Fibroblast of pulmonary artery (primary cell): ENCODE measurements at regions not wholly inside any gene's neighbourhood (a gene's known extent, or its start where the extent isn't known, plus 50 kb on each side); places are given as distances from the start of the nearest gene placed in this dataset.

Experiments used
- DNase-seq: peaks from one replicate; pipeline ENCODE4 v3.0.0-alpha.2; 2010; ENCODE audit warnings: low read depth
- H3K4me3 ChIP-seq: replicated peaks from 2 replicates; pipeline ENCODE4 v1.5.1; 2011; ENCODE audit warnings: low read depth, mild to moderate bottlenecking, control low read depth, low read length, moderate library complexity
- TF ChIP-seq, protein P1 (sequence below): IDR thresholded peaks from 2 replicates; pipeline ENCODE4 v1.5.1; 2011; ENCODE audit warnings: mild to moderate bottlenecking, control low read depth, low read length, inconsistent platforms; ENCODE audit errors: missing control alignments

DNA sequence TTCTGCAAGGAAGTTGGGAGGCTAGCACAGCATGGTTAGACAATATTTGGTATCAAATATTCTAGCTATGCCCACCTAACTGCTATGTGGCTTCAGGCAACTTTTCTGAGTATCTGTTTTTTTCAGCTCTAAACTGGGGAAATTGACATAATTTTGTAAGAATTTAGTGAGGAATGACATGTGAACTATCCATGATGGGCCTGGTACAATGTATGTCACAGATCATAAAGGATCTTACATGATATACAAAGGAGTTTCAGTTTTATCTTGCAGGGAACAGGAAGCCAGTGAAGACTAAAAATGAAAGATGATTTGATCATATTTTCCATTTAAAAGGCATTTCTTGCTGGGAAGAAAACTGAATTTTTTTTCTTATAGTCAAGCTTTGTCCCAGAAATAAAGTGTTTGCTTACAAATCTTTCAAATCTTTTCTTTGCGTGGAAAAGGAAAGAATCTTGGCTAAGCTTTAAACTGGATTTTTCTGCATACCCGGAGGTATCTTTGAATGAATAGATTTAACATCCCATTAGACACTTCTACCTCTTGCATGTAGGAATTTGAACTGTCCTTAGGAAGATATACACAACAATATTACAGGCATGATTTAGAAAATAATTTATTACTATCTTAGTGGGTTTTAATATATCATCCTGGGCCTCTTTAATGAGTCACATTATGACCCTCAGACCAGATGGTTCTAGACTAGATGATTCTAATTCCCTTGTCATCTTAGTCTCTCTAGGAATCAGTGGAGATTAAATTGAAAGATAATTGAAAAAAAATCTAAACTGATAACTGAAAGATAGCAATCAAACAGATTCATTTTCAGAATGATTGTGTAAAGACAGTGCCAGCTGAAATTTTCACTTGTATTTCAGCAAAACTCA, 436.0 kb upstream of the THBS1 start:
- no peak for DNase-seq
- TF ChIP-seq, protein P1, sequence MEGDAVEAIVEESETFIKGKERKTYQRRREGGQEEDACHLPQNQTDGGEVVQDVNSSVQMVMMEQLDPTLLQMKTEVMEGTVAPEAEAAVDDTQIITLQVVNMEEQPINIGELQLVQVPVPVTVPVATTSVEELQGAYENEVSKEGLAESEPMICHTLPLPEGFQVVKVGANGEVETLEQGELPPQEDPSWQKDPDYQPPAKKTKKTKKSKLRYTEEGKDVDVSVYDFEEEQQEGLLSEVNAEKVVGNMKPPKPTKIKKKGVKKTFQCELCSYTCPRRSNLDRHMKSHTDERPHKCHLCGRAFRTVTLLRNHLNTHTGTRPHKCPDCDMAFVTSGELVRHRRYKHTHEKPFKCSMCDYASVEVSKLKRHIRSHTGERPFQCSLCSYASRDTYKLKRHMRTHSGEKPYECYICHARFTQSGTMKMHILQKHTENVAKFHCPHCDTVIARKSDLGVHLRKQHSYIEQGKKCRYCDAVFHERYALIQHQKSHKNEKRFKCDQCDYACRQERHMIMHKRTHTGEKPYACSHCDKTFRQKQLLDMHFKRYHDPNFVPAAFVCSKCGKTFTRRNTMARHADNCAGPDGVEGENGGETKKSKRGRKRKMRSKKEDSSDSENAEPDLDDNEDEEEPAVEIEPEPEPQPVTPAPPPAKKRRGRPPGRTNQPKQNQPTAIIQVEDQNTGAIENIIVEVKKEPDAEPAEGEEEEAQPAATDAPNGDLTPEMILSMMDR, result no peak
- no peak overlapping the region for H3K4me3 ChIP-seq

DNA sequence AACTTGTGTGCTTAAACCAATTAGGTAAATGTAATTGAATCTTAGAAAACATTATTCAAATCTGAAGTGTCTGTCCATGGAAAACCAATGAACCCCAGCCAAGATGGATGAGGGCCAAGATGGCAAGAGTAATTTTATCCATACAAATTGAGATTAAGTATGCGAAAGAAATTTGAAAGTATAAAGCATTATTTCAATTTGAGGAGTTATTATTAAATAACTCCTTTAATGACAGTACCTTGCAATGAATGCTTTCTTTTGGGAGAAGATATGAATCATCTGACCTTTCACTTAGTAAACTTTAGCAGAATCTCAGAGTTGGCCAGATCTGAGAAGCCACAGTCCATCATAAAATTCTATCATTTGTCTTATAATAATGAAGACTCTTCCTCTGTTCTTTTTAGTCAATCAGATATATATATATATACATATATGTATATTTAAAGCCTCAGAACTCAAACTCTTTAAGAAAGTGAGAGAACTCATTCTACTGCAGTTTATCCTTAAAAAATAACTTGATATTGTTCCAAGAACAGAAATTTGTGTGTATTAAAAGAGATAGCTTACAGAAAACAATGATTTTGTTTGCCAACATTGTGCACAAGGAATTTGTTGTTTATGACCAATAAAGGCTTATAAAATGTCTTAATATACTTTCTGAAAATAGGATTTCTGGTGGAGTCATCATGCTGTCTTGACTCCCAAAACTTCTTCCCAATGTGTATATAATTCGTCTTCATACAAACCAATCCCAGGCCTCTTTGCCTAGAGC, 434.8 kb upstream of the THBS1 start:
- TF ChIP-seq, protein P1, result no peak
- no peak for DNase-seq

DNA sequence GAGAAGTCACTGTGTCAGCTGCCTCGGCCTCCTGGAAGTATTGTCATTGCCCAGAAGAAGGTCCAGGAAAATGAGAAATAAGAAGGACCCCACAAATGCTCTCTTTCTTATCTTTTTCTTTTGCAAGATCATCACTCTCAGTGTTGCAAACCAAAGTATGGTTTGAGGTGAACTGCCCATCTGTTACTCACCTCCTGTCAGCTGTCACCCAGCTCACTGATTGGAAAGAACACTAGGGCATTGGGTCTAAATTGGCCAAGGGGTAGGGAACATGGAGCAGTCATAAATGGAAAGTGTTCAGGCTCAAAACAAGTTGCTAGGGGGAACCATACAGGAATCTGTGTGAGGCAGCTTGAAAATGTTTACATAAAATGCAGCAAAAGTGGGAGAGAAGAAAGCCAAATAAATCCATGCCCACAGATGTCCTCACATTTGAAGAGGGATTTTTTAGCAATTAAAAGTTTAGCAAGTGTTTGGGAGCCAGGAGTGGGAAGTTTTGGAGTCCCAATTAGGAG, 431.2 kb upstream of the THBS1 start:
- no peak overlapping the region for H3K4me3 ChIP-seq
- DNase-seq, result no peak
- TF ChIP-seq, protein P1, result no peak

More for the DNA sequence above, 434.8 kb upstream of the THBS1 start:
- H3K4me3 ChIP-seq, result no peak overlapping the region

DNA sequence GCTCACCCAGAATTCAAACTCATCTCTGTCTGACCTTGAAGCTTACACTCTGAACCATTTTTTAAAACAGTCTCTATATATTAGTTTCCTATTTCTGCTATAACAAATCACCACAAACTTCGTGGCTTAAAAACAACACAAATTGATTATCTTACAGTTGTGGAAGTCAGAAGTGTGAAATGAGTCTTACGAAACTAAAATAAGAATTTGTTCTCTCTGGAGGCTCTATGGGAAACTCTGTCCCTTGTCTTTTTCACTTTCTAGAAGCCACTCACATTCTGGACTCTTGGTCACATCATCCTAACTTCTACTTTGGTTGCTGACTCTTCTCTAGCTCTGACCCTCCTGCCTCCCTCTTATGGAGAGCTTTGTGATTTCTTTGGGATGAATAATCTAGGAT, 429.3 kb upstream of the THBS1 start:
- no peak for DNase-seq

DNA sequence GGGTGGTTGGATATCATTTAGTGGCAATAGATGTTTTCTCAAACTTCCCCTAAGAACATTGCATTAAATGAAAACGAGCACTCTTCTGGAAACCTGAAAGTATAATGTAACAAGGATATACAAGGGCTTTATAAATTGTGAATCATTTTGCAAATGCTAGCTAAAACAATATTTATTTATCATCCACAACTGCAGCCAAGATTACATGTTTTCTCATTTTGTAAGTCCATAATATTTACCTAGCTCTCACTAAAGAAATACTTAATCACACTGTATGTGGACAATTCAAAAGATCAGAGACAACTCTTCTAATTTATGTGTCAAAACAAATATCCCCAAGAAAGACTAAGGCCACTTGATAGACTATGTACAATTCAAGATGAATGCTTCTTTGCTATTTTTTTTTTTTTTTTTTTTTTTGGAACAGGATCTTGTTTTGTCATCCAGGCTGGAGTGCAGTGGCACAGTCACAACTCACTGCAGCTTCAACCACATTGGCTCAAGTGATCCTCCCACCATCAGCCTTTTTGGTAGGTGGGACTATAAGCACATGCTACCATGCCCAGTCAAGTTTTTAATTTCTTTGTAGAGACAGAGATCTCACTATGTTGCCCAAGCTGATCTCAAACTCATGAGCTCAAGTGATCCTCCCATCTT, 427.7 kb upstream of the THBS1 start:
- H3K4me3 ChIP-seq, result no peak overlapping the region
- DNase-seq, result no peak
- TF ChIP-seq, protein P1, result no peak

More for the DNA sequence above, 429.3 kb upstream of the THBS1 start:
- TF ChIP-seq, protein P1, result no peak
- H3K4me3 ChIP-seq, result no peak overlapping the region

DNA sequence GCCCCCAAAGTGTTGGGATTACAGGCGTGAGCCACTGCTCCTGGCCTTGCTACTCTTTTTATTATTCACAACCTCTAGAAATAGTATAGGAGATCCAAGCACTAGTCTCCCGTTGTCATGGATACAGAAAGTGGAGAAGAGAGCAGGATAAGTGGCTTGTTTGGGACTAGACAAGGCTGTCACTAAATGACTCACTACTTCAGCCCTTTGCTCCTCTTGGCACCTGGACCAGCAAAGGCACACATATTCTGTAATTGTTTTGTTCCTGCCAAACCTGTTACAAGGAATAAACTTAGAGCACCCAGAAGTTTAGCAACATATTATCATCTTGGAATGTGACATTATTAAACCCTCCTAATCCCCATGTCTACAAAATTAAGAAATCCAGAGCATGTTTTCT, 427.2 kb upstream of the THBS1 start:
- TF ChIP-seq, protein P1, result no peak
- H3K4me3 ChIP-seq, result no peak overlapping the region
- DNase-seq, result no peak
